ENCODE measurements at regions not wholly inside any gene's neighbourhood (a gene's known extent, or its start where the extent isn't known, plus 50 kb on each side); places are given as distances from the start of the nearest gene placed in this dataset.

DNA sequence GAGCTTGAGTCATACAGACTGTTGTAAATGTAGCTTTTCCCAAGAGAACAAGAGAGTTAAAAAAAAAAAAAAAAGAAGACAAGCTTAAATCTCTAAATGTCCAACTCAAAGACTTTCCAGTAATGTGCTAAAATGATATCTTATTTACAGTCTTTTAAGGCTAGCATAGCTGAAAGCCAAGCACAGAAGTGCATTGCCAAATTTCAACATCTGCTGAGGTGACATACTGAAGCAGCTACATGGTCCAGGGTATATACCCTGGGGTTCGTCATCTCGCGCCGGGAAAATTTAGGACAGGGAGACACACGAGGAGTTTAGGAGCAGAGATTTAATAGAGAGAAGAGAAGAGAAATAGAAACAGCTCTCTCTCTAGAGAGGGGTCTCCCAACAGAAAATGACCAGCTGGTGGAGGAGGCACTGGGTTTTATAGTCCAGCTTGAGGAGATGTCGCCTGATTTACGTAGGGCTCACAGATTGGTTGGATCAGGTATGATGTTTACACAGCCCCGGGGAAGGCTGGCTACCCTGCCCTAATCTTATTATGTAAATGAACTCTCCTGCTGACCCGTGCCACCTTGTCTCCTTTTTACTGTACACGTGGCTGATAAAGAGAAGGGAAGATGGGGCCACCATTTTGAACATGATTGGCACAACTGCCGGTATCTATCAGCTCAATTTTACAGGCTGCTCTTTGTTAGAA lies 172.7 kb downstream of the TRIM33 start:
- H3K27ac Mint-ChIP-seq (ENCODE audit: unreplicated experiment), result no peak overlapping the region
- peaks cover 87% of the 10 kb centered on the region for H3K27me3 Mint-ChIP-seq (ENCODE audit: unreplicated experiment)
- intact Hi-C loops (cut with micrococcal nuclease; ENCODE audit: unreplicated experiment), result no loop called here
- TF ChIP-seq, protein P1, sequence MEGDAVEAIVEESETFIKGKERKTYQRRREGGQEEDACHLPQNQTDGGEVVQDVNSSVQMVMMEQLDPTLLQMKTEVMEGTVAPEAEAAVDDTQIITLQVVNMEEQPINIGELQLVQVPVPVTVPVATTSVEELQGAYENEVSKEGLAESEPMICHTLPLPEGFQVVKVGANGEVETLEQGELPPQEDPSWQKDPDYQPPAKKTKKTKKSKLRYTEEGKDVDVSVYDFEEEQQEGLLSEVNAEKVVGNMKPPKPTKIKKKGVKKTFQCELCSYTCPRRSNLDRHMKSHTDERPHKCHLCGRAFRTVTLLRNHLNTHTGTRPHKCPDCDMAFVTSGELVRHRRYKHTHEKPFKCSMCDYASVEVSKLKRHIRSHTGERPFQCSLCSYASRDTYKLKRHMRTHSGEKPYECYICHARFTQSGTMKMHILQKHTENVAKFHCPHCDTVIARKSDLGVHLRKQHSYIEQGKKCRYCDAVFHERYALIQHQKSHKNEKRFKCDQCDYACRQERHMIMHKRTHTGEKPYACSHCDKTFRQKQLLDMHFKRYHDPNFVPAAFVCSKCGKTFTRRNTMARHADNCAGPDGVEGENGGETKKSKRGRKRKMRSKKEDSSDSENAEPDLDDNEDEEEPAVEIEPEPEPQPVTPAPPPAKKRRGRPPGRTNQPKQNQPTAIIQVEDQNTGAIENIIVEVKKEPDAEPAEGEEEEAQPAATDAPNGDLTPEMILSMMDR (IDR thresholded peaks at IDR 0.05; ENCODE audit: unreplicated experiment), result no peak
- DNase-seq, result no peak
- H3K4me3 Mint-ChIP-seq (ENCODE audit: low read depth, unreplicated experiment), result no peak overlapping the region
- no TSS peak for BruUV-seq (replicated peaks)
- CTCF ChIA-PET, result interaction anchor here (0.6 kb wide), 1 partner anchor 139 kb away, joined by 3 read pairs; no protein-coding TSS in a partner anchor
- no peaks in the 10 kb centered on the region for H3K9me3 Mint-ChIP-seq (ENCODE audit: low read depth, unreplicated experiment)
- no peaks in the 10 kb centered on the region for H3K36me3 Mint-ChIP-seq (ENCODE audit: insufficient read depth, unreplicated experiment)
- H3K4me1 Mint-ChIP-seq (ENCODE audit: low read depth, unreplicated experiment), result no peaks in the 10 kb centered on the region

DNA sequence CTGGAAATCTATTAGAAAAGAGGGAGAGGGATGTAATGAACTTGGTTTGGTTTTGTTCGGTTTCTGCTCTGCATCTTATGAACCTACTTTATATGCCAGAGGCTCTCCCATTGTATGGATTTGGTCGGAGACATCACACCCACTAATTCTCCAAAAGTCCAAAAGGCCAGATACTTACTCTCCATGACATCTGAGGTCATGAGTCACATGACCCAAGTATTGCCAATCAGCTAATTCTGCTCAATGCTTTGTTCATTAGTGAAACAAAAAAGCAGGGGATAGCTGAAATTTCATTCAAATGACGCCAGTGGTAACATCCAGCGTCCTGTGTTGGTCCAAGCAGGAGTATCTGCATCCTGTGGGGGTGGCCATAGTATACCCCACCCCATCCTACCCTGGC lies 173.6 kb downstream of the TRIM33 start:
- H3K4me1 Mint-ChIP-seq (ENCODE audit: low read depth, unreplicated experiment), result no peaks in the 10 kb centered on the region
- H3K9me3 Mint-ChIP-seq (ENCODE audit: low read depth, unreplicated experiment), result no peaks in the 10 kb centered on the region
- H3K27me3 Mint-ChIP-seq (ENCODE audit: unreplicated experiment), result peaks cover 87% of the 10 kb centered on the region
- TF ChIP-seq, protein P1 (IDR thresholded peaks at IDR 0.05; ENCODE audit: unreplicated experiment), result no peak
- H3K36me3 Mint-ChIP-seq (ENCODE audit: insufficient read depth, unreplicated experiment), result no peaks in the 10 kb centered on the region
- no TSS peak for BruUV-seq (replicated peaks)
- H3K27ac Mint-ChIP-seq (ENCODE audit: unreplicated experiment), result no peak overlapping the region
- DNase-seq, result no peak
- H3K4me3 Mint-ChIP-seq (ENCODE audit: low read depth, unreplicated experiment), result no peak overlapping the region
- intact Hi-C loops (cut with micrococcal nuclease; ENCODE audit: unreplicated experiment), result no loop called here
- CTCF ChIA-PET, result no interaction called here

DNA sequence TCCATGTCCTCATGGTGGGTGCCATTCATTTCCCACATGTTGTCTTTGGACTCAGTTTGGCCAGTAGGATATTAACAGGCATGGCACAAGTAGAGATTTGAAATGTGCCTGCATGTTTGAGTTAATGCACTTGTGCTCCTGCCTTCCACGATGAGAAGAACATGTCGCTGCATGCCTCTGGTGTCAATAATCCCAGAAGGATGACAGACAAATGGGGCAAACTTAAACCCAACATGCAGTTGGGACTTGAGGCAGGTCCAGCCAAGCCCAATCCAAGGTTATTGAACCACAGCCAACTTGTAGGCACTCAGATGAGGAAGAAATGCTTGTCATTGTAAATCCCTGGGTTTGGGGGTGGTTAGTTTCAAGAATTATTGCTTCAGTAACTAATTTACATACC lies 174.6 kb downstream of the TRIM33 start:
- Mint-ChIP-seq H3K4me1 (ENCODE audit: low read depth, unreplicated experiment) (no peaks in the 10 kb centered on the region), H3K9me3 (ENCODE audit: low read depth, unreplicated experiment) (no peaks in the 10 kb centered on the region), H3K27me3 (ENCODE audit: unreplicated experiment) (peaks cover 91% of the 10 kb centered on the region), H3K36me3 (ENCODE audit: insufficient read depth, unreplicated experiment) (no peaks in the 10 kb centered on the region), H3K27ac (ENCODE audit: unreplicated experiment) (no peak overlapping the region), H3K4me3 (ENCODE audit: low read depth, unreplicated experiment) (no peak overlapping the region)
- no peak for DNase-seq
- no TSS peak for BruUV-seq (replicated peaks)
- intact Hi-C loops (cut with micrococcal nuclease; ENCODE audit: unreplicated experiment), result no loop called here
- CTCF ChIA-PET, result no interaction called here
- TF ChIP-seq, protein P1 (IDR thresholded peaks at IDR 0.05; ENCODE audit: unreplicated experiment), result no peak

DNA sequence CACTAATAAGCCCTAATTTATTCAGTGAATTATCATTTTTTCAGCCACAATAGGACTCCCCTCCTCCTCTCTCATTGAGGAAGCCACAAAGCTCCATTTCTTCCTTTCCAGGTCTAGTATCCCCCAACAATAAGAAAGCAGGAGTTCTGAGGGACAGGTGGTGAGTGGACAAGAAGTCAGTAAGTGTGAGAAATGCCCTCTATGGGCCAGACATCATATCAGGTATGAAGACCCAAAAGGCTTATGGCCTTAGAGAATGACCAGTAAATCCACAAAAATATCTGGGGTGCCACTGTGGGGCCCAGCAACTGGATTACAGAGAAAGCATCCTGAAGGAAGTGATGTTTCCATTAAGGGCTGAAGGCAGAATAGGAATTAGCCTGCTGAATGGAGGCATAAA lies 175.7 kb downstream of the TRIM33 start:
- H3K27me3 Mint-ChIP-seq (ENCODE audit: unreplicated experiment), result peaks cover 91% of the 10 kb centered on the region
- BruUV-seq (replicated peaks), result no TSS peak
- no peak for DNase-seq
- no peak overlapping the region for H3K27ac Mint-ChIP-seq (ENCODE audit: unreplicated experiment)
- CTCF ChIA-PET, result no interaction called here
- TF ChIP-seq, protein P1 (IDR thresholded peaks at IDR 0.05; ENCODE audit: unreplicated experiment), result no peak
- intact Hi-C loops (cut with micrococcal nuclease; ENCODE audit: unreplicated experiment), result no loop called here
- H3K4me1 Mint-ChIP-seq (ENCODE audit: low read depth, unreplicated experiment), result no peaks in the 10 kb centered on the region
- H3K9me3 Mint-ChIP-seq (ENCODE audit: low read depth, unreplicated experiment), result no peaks in the 10 kb centered on the region
- H3K4me3 Mint-ChIP-seq (ENCODE audit: low read depth, unreplicated experiment), result no peak overlapping the region
- H3K36me3 Mint-ChIP-seq (ENCODE audit: insufficient read depth, unreplicated experiment), result no peaks in the 10 kb centered on the region
